Brain pericyte (primary cell): ENCODE measurements at regions not wholly inside any gene's neighbourhood (a gene's known extent, or its start where the extent isn't known, plus 50 kb on each side); places are given as distances from the start of the nearest gene placed in this dataset.
A peak's percentile ranks its signal among the peaks of the same experiment; 100 is the strongest.

Source experiments
- DNase-seq: peaks from one replicate; pipeline ENCODE4 v3.0.0-alpha.2; 2012; ENCODE audit warnings: low read depth, low spot score

DNA sequence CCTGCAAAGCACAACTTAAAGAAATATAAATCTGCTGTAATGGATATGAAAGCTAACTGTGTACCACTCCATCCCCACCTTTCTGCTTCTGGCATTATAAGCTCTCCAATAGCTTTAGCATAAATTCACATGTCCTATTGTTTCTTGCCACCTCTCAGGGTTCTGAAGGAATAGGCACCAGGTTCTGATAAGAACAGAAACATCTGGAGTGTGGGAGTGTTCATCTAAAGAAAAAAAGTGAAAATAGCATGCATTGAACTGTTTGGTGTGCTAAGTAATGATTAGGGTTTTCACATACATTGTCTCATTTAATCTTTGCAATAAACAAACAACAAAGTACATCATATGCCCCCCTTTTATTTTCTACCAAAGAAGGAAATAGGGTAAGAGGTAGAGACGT lies 72.3 kb downstream of the FAM76B start:
- no peak for DNase-seq

GRCh38 chr11:95716266-95716665 lies 73.3 kb downstream of the FAM76B start:
- DNase-seq, result peak; percentile 36

- DNase-seq, result no peak
Measured at GRCh38 chr11:95715777-95716241, 73.8 kb downstream of the FAM76B start.

DNA sequence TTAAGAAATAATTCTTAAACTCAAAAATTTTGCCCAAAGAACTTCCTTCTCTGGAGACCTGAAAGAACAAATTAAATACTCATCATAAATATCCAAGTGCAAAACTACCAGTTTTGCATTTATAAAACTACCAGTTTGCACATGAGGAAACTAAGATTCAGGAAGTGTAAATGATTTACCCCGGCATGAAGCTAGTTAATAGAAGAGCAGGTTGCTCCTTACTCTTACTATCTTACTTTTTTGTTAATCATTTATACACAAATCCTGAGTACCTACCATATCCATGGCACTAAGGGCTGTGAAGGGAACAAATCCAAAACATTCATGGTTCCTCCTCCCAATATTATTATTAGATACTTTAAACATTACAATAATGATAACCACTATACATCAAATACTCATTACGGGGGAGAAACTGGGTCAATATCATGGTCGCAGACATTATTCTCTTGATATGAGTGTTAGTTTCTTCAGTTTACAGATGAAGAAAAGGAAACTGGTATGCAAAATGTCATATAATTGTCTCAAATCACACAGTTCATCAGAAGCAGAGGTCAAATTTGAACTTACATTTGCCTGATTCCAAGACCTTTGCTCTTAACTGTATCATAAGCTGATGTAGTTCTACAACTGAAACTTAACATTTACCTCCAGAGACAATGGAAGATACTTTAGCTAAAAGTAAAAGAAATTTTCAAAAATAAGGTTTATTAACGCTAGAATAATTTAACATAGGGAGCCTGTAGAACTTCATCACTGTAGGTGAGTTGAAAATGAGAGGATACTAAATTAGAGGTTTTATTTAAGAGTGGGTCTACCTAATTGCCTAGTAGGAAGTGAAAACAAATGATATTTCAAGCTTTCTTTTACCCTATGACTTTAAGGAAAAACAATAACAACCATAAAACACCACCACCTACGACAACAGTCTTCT lies 74.5 kb downstream of the FAM76B start:
- no peak for DNase-seq

DNA sequence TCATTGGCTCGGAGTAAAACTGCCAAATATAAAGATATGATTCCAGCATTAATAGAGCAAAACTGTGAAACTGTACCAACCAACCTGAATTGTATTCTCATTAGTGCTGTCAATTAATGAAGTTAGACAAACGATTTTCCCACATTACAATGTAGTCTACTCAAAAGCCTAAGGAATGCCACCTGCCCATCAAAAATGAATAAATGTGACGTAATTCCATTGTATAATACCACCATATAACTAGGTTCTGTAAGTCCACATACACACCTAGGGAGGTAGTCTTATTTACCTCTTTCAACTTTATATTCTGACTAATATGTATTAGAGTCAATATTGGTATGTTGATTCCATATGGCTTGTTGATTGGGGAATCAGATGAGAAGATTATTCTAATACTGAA lies 76.2 kb downstream of the FAM76B start:
- no peak for DNase-seq

GRCh38 chr11:95711945-95712221 lies 77.7 kb downstream of the FAM76B start:
- DNase-seq, result no peak

DNA sequence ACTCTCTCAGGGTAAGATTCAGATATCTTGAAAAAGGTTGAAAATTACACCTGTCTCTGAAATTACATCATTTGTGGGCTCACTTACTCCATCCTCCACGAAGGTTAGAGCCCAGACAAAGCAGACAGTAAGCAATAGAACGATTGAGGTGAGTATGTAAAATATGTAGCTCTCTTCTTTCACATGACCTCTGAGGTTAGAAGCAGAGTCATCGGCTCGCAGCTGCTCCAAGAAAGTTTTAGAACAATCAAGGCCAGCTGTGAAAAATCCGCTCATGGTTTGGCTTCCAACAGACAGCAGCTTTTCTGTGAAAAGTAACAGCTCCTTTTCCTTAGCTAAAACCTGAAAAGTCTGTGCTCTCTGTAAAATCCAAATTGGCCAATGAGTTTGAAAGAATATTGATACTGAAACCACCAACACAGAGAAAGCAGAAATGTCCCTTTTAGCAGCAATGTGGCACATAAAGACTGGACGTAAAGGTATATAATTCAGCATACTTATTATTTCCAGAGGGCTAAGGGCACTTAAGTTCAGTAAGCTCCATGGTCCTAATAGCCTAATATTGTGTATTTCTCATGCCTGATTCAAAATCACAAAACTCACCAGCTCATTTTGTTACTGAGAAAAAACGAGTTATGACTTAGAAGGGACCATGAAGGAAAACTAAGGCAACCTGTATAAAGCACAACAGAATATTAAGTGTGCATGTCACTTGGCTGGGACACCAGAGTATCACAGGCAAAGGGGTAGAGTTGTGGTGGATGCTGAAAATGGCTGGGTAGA lies 78.2 kb downstream of the FAM76B start:
- no peak for DNase-seq

DNA sequence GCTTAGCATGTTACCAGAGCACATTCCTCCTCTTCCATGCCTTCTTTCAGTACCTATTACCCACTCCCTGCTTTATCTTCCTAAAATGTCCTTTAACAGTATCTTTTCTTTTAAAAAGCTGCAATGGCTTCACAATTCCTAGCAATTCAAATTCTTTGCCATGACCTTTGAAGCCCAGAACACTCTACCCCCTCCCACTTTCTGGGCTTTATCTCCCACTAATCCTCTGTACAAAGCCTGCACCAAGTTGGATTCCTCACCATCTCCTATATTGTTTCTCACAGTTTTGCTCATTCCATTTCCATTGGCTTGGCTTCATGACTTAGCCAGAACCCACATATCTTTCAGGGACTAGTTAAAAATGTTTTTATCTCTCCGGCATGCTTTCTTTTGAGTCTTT lies 80.9 kb downstream of the FAM76B start:
- DNase-seq, result no peak

GRCh38 chr11:95706974-95707387 lies 82.6 kb downstream of the FAM76B start:
- no peak for DNase-seq

- DNase-seq, result peak; percentile 70
Measured at GRCh38 chr11:95705485-95706124, 84.0 kb downstream of the FAM76B start.

GRCh38 chr11:95704865-95705264 lies 84.7 kb downstream of the FAM76B start:
- no peak for DNase-seq

DNA sequence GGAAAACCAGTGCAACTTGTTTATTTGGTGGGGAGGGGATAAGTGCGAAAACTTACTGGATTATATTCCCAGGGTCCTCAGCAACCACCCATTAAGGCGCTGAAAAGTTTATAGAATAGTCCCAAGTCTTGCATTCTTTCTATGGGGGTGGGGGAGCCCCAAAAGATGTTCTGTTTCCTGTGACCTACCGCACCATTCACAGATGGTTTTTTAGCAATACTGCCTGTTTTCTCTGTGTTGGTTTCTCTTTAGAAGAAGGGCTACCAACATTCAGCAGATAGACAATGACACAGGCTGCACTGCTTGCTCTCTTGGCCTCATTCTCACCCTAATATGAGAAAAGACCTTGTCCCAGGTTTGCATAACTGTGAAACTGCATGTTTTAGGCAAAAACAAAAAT lies 86.5 kb downstream of the FAM76B start:
- no peak for DNase-seq

DNA sequence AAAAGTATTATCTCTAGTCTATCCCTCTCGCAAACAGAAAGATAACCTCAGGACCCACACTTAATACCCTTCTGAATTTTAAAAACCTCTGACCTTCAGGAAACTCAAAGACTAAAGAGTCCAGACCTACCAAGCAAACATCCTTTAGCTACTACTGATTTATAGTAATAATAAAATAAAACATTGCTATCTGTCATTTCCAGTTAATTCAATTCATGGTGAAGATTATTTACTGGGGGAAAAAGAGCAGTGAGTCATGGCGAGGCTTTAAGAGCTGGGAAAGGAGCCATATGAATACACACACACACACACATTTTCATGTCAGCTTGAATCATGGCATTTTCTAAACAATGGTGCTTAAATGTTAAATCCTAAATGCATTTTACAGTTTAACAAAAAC lies 87.1 kb downstream of the FAM76B start:
- DNase-seq, result no peak

- DNase-seq, result no peak
Measured at GRCh38 chr11:95700471-95700817, 89.1 kb downstream of the FAM76B start.

GRCh38 chr11:95699631-95700470 lies 89.7 kb downstream of the FAM76B start:
- no peak for DNase-seq

DNA sequence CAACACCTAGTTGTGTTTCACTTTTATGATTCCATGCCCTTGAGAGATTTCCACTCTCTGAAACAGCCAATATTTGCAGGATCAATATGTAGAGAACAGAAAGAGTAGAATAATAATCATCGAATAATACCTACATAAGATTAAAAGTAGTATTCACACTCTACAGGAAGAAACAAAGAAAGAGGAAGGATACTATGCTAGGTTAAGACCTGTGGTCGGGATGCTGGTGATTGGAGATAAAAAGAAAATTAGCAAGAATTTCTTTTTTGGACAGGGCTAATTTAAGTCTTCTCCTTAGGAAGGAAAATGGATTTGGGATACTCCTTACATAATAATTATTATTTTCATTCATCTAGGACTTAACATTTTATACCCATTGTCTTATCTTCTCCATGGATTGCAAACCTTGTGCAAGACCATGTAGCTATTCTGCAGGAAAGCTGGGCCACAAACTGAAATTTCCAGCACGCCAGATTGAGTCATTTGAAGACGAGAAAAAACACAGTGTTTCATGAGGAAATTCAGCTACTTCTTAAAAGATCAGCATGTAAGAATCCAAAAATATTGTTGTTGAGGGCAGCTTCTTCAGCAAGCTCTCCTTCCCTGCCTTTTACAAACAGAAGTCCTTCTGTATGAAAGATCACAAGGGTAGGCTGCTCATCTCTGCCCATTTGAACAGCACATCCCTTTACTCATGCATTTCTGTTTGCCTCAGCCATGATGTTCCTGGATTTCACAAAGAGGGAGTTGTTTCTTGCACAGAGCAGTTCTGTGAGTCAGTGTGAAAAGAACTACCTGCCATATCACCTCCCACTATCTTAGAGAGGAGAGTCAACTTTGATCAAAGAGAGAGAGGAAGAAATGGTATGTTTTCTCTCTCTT lies 90.7 kb downstream of the FAM76B start:
- no peak for DNase-seq

GRCh38 chr11:95697614-95698408 lies 91.8 kb downstream of the FAM76B start:
- no peak for DNase-seq

GRCh38 chr11:95695181-95695580 lies 94.4 kb downstream of the FAM76B start:
- no peak for DNase-seq

DNA sequence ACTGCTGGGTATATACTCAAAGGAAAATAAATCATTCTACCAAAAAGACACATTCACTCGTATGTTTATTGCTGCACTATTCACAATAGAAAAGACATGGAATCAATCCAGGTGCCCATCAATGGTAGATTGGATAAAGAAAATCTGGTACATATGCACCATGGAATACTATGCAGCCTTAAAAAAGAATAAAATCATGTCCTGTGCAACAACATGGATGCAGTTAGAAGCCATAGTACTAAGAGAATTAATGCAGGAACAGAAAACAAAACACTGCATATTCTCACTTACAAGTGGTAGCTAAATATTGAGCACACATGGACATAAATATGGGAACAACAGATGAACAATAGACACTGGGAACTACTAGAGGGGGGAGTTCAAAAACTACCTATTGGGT lies 96.3 kb downstream of the FAM76B start:
- DNase-seq, result no peak
